ENCODE measurements at regions not wholly inside any gene's neighbourhood (a gene's known extent, or its start where the extent isn't known, plus 50 kb on each side); places are given as distances from the start of the nearest gene placed in this dataset.

DNA sequence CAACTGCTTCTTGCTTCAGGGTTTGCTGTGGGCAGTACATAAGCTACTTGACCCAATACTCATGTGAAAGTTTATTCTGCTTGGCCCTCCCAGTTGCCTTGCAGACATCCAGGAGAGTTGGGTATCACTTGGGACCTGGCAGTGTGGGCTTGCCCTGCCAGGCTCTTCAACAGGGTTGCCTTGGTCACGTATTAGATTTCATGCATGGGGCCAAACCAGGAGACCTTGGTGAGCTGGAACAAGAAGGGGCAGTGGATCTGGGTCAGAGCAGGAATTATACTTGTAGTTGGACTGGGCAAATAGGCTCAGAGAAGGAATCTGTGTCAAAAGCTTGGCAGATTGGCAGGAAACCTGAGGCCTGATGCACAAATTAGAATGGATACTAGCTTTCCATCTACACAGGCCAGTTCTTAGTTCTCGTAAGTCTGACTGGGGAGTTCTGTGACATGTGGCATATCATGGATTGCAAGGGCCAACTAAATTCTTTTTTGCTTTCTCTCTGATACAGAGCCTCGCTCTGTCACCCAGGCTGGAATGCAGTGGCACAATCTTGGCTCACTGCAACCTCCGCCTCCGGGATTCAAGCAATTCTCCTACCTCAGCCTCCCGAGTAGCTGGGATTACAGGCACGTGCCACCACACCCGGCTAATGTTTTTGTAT is 192.6 kb upstream of the SERP2 start:
- H3K9me3 ChIP-seq (ENCODE audit: control insufficient read depth, insufficient read depth, low read depth, low read length), result no peaks in the 10 kb centered on the region
- H3K36me3 ChIP-seq (ENCODE audit: control insufficient read depth in 2 of 2, insufficient read depth in 1 of 2, low read length in 2 of 2), result no peaks in the 10 kb centered on the region
- H3K4me3 ChIP-seq (ENCODE audit: low read depth, low read length), result no peak overlapping the region
- POLR2A ChIA-PET, result no interaction called here
- CTCF ChIA-PET, result no interaction called here
- no peak overlapping the region for H3K27ac ChIP-seq (ENCODE audit: extremely low read depth, low read depth, low read length)
- no peaks in the 10 kb centered on the region for H3K4me1 ChIP-seq (ENCODE audit: control insufficient read depth, insufficient read depth, low read length)
- TF ChIP-seq ZNF112 (tag by site-specific recombination; IDR thresholded peaks at IDR 0.05) (no peak), ZNF211 (tag by site-specific recombination; IDR thresholded peaks at IDR 0.05; ENCODE audit: low read depth) (no peak), ZNF660 (tag by site-specific recombination; IDR thresholded peaks at IDR 0.05) (no peak), ZNF2 (tag by site-specific recombination; IDR thresholded peaks at IDR 0.05) (no peak), ZNF792 (tag by site-specific recombination; IDR thresholded peaks at IDR 0.05) (no peak), ZNF341 (tag by site-specific recombination; IDR thresholded peaks at IDR 0.05; ENCODE audit: low read depth) (no peak)
- TF ChIP-seq, protein P1, sequence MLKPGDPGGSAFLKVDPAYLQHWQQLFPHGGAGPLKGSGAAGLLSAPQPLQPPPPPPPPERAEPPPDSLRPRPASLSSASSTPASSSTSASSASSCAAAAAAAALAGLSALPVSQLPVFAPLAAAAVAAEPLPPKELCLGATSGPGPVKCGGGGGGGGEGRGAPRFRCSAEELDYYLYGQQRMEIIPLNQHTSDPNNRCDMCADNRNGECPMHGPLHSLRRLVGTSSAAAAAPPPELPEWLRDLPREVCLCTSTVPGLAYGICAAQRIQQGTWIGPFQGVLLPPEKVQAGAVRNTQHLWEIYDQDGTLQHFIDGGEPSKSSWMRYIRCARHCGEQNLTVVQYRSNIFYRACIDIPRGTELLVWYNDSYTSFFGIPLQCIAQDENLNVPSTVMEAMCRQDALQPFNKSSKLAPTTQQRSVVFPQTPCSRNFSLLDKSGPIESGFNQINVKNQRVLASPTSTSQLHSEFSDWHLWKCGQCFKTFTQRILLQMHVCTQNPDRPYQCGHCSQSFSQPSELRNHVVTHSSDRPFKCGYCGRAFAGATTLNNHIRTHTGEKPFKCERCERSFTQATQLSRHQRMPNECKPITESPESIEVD (tag by site-specific recombination; IDR thresholded peaks at IDR 0.05), result no peak
- TF ChIP-seq, protein P2, sequence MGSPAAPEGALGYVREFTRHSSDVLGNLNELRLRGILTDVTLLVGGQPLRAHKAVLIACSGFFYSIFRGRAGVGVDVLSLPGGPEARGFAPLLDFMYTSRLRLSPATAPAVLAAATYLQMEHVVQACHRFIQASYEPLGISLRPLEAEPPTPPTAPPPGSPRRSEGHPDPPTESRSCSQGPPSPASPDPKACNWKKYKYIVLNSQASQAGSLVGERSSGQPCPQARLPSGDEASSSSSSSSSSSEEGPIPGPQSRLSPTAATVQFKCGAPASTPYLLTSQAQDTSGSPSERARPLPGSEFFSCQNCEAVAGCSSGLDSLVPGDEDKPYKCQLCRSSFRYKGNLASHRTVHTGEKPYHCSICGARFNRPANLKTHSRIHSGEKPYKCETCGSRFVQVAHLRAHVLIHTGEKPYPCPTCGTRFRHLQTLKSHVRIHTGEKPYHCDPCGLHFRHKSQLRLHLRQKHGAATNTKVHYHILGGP (tag by site-specific recombination; IDR thresholded peaks at IDR 0.05), result no peak

DNA sequence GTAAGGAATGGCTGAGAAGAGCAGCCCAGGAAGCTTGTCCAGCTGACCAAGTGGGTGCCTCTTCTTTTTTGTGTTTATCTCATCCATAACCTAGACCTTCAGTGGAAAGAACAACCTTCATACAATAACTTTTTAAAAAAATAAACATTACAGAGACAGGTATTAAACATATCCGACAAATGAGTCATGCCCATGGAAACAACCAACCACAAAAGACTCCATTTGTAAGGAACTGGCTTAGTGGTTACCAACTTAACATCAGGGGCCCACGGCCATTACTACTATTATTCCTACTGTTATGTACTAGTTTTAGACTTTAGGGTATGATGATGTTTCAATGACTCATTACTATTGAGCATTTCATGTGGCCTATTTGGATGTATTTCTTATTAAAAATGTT is 191.7 kb upstream of the SERP2 start:
- no peaks in the 10 kb centered on the region for H3K9me3 ChIP-seq (ENCODE audit: control insufficient read depth, insufficient read depth, low read depth, low read length)
- H3K27ac ChIP-seq (ENCODE audit: extremely low read depth, low read depth, low read length), result no peak overlapping the region
- TF ChIP-seq, protein P3, sequence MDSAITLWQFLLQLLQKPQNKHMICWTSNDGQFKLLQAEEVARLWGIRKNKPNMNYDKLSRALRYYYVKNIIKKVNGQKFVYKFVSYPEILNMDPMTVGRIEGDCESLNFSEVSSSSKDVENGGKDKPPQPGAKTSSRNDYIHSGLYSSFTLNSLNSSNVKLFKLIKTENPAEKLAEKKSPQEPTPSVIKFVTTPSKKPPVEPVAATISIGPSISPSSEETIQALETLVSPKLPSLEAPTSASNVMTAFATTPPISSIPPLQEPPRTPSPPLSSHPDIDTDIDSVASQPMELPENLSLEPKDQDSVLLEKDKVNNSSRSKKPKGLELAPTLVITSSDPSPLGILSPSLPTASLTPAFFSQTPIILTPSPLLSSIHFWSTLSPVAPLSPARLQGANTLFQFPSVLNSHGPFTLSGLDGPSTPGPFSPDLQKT (IDR thresholded peaks at IDR 0.05; ENCODE audit: borderline replicate concordance, low read depth, low read length), result no peak
- TF ChIP-seq, protein P4, sequence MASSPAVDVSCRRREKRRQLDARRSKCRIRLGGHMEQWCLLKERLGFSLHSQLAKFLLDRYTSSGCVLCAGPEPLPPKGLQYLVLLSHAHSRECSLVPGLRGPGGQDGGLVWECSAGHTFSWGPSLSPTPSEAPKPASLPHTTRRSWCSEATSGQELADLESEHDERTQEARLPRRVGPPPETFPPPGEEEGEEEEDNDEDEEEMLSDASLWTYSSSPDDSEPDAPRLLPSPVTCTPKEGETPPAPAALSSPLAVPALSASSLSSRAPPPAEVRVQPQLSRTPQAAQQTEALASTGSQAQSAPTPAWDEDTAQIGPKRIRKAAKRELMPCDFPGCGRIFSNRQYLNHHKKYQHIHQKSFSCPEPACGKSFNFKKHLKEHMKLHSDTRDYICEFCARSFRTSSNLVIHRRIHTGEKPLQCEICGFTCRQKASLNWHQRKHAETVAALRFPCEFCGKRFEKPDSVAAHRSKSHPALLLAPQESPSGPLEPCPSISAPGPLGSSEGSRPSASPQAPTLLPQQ (tag by site-specific recombination; IDR thresholded peaks at IDR 0.05), result no peak
- TF ChIP-seq, protein P5, sequence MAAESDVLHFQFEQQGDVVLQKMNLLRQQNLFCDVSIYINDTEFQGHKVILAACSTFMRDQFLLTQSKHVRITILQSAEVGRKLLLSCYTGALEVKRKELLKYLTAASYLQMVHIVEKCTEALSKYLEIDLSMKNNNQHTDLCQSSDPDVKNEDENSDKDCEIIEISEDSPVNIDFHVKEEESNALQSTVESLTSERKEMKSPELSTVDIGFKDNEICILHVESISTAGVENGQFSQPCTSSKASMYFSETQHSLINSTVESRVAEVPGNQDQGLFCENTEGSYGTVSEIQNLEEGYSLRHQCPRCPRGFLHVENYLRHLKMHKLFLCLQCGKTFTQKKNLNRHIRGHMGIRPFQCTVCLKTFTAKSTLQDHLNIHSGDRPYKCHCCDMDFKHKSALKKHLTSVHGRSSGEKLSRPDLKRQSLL (tag by site-specific recombination; IDR thresholded peaks at IDR 0.05), result no peak
- TF ChIP-seq KLF9 (tag by site-specific recombination; IDR thresholded peaks at IDR 0.05; ENCODE audit: low read depth) (no peak), ZNF426 (tag by site-specific recombination; IDR thresholded peaks at IDR 0.05) (no peak), MEIS1 (CRISPR knock-in tag; IDR thresholded peaks at IDR 0.05; ENCODE audit: borderline replicate concordance) (no peak), ZNF629 (tag by site-specific recombination; IDR thresholded peaks at IDR 0.05) (no peak), SCRT2 (tag by site-specific recombination; IDR thresholded peaks at IDR 0.05) (no peak), ZNF600 (tag by site-specific recombination; IDR thresholded peaks at IDR 0.05) (no peak), ZNF571 (tag by site-specific recombination; IDR thresholded peaks at IDR 0.05) (no peak), GLI4 (tag by site-specific recombination; IDR thresholded peaks at IDR 0.05) (no peak), ZNF843 (tag by site-specific recombination; IDR thresholded peaks at IDR 0.05) (no peak), ZNF558 (tag by site-specific recombination; IDR thresholded peaks at IDR 0.05) (no peak), ZNF416 (tag by site-specific recombination; IDR thresholded peaks at IDR 0.05) (no peak), KLF16 (tag by site-specific recombination; IDR thresholded peaks at IDR 0.05) (no peak), ZNF654 (tag by site-specific recombination; IDR thresholded peaks at IDR 0.05; ENCODE audit: low read depth) (no peak)
- TF ChIP-seq, protein P6, sequence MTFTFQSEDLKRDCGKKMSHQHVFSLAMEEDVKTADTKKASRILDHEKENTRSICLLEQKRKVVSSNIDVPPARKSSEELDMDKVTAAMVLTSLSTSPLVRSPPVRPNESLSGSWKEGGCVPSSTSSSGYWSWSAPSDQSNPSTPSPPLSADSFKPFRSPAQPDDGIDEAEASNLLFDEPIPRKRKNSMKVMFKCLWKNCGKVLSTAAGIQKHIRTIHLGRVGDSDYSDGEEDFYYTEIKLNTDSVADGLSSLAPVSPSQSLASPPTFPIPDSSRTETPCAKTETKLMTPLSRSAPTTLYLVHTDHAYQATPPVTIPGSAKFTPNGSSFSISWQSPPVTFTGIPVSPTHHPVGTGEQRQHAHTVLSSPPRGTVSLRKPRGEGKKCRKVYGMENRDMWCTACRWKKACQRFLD (tag by site-specific recombination; IDR thresholded peaks at IDR 0.05), result no peak
- no peaks in the 10 kb centered on the region for H3K36me3 ChIP-seq (ENCODE audit: control insufficient read depth in 2 of 2, insufficient read depth in 1 of 2, low read length in 2 of 2)
- no peaks in the 10 kb centered on the region for H3K4me1 ChIP-seq (ENCODE audit: control insufficient read depth, insufficient read depth, low read length)
- POLR2A ChIA-PET, result no interaction called here
- CTCF ChIA-PET, result no interaction called here
- no peak overlapping the region for H3K4me3 ChIP-seq (ENCODE audit: low read depth, low read length)
